ENCODE measurements at regions not wholly inside any gene's neighbourhood (a gene's known extent, or its start where the extent isn't known, plus 50 kb on each side); places are given as distances from the start of the nearest gene placed in this dataset.

- TF ChIP-seq TAF1 (IDR thresholded peaks at IDR 0.05; ENCODE audit: borderline replicate concordance, low read depth, low read length) (no peak), POLR2AphosphoS5 (IDR thresholded peaks at IDR 0.05; ENCODE audit: low read depth, low read length) (no peak), POLR2A (IDR thresholded peaks at IDR 0.05; ENCODE audit: low read depth, low read length) (no peak)
Observed at GRCh38 chr6:159325476-159325875, 156.3 kb downstream of the FNDC1 start.
